ELR (cell line): ENCODE measurements at regions not wholly inside any gene's neighbourhood (a gene's known extent, or its start where the extent isn't known, plus 50 kb on each side); places are given as distances from the start of the nearest gene placed in this dataset.
"Not testable (repeated sequence)": the region's sequence is repeated elsewhere in the genome, so short reads cannot be mapped to it uniquely, and the experiment has no call there.

Source experiments
- DNase-seq: peaks from one replicate; pipeline ENCODE4 v3.0.0-alpha.2; 2015; ENCODE audit warnings: low read depth

GRCh38 chr9:102174202-102174601 lies 435.8 kb upstream of the GRIN3A start:
- DNase-seq = not testable (repeated sequence)

DNA sequence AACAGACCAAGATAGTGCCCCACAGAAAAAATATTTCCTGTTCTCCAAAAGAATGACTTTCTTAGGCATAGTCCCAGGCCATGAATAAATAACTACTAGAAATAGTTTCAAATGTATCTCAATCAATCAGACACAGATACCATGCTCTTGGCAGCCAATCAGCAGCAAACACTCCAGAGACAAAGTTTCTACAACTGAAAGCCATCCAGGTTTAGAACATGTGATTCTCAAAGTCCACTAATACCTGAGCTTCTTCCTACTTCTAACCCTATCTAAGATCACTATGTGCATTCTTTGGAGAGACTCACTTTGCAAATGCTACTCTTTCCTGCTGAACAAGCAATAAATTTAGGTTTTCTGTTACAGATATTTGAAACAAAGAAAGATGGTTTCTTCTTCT lies 425.8 kb upstream of the GRIN3A start:
- no peak for DNase-seq

DNA sequence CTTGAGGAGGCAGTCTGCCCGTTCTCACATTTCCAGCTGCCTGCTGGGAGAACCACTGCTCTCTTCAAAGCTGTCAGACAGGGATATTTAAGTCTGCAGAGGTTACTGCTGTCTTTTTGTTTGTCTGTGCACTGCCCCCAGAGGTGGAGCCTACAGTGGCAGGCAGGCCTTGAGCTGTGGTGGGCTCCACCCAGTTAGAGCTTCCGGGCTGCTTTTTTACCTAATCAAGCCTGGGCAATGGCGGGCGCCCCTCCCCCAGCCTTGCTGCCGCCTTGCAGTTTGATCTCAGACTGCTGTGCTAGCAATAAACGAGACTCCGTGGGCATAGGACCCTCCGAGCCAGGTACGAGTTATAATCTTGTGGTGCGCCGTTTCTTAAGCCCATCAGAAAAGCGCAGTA lies 414.6 kb upstream of the GRIN3A start:
- DNase-seq = not testable (repeated sequence)

DNA sequence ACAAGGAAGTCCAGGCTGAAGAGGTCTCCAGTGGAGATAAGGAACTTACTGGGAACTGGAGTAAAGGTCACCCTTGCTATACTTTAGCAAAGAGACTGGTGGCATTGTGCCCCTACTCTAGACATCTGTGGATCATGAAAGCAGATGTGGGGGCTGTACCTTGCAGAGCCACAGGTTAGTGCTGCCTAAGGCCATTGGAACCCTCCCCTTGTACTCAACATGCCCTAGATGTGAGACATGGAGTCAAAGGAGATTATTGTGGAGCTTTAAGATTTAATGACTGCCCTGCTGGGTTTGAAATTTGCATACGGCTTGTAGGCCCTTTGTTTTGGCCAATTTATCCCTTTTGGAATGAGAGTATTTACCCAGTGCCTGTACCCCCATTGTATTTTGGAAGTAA lies 397.3 kb upstream of the GRIN3A start:
- DNase-seq = no peak

DNA sequence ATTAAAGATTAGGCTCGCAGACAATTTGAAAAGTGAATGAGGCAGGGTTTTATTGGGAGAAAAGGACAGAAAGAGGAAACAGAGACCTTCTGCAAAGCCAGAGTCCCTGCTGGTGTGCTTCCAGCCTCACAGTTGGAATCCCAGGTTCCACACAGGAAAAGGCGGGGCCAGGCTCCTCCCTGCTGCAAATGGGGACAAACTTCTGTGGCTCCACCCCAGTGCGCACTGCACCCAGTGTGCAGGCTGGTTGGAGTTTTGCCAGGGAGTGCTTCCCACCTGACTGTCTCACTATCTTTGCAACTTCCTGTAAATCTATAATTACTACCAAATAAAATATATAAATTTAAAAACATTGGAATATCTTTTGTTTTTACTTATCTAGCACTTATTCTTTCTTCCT lies 386.0 kb upstream of the GRIN3A start:
- no peak for DNase-seq

- DNase-seq = no peak
These were observed 376.1 kb upstream of the GRIN3A start for GRCh38 chr9:102114557-102114956.

GRCh38 chr9:102113191-102113590 lies 374.7 kb upstream of the GRIN3A start:
- DNase-seq = peak; percentile 46

GRCh38 chr9:102106439-102106838 lies 368.0 kb upstream of the GRIN3A start:
- DNase-seq = no peak

DNA sequence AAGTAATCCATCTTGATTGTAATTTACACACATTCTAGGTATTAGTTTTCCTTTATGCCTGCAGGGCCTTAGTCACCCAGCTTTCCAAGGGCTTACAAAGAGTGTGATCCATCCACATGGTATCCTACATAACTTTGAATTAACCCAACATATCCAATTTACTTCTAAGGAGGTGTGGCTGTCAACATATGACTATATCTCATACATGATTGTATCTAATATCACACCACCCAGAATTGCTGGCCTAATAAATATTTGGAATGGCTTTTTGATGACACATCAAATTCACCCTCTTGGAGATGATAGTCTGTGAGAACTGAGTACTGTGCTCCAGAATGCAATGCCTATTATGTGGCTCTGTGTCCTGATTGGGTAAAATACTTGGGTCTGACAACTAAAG lies 363.3 kb upstream of the GRIN3A start:
- peak; percentile 35 for DNase-seq

GRCh38 chr9:102087141-102087540 lies 348.7 kb upstream of the GRIN3A start:
- no peak for DNase-seq

- no peak for DNase-seq
These were observed 347.1 kb upstream of the GRIN3A start for GRCh38 chr9:102085548-102085947.

GRCh38 chr9:102072059-102072764 lies 333.8 kb upstream of the GRIN3A start:
- DNase-seq = no peak

- peak; percentile 10 for DNase-seq
These were observed 331.5 kb upstream of the GRIN3A start for GRCh38 chr9:102069969-102070368.

GRCh38 chr9:102054811-102055210 lies 316.4 kb upstream of the GRIN3A start:
- no peak for DNase-seq

DNA sequence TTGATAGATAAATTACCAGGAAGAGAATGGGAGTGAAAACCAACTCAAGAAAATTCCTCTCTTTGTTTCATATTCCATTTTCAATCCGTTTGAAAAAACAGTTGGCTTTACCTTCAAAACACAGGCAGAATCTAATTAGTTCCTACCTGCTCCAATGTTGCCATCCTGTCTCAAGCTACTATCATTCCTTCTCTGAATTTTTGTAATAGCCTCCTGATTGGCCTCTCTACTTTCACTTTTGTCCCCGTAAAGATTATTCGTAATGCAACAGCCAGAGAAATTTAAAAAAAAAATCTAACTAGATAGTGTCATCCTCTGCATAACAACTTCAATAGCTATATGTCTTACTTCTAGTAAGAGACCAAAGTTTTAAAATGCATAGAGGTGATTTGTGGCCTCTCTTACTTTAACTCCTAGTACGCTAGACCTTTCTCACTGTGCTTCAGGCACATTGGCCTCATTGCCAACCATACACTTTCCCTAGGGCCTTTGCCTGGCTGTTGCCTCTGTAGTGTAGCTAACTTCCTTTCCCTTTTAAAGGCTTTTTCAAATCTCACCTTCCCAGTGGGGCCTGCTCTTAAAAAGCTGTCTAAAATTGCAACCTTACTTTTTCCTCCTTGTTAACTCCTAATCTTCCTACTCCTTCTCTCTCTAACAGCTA lies 311.3 kb upstream of the GRIN3A start:
- DNase-seq = peak; percentile 26

DNA sequence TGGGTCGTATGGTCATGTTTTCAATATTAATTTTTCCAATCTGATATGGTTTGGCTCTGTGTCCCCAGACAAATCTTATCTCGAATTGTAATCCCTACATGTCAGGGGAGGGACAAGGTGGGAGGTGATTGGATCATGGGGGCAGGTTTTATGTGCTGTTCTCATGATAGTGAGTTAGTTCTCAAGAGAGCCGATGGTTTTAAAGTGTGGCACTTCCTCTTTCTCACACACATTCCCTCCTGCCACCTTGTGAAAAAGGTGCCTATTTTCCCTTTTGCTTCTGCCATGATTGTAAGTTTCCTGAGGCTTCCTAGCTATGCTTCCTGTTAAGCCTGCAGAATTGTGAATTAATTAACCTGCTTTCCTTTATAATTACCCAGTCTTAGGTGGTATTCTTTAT lies 309.1 kb upstream of the GRIN3A start:
- DNase-seq = no peak

DNA sequence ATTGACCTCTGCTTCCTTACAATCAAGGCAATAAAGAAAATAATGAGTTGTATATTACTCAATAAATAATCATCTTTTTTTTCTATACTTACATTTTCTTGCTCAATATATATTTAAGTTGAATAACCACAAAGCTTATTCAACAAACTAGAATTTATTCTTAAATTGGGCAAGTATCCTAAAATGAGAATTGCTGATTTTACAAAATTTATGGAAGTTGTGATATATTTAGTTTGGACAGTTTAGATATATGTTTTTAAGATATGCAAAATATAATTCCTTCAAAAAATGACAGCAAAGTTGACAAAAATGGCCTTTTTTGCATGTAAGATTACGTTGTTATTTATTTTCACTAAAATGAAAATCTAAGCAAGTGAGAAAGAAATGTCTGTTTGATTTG lies 305.7 kb upstream of the GRIN3A start:
- no peak for DNase-seq

DNA sequence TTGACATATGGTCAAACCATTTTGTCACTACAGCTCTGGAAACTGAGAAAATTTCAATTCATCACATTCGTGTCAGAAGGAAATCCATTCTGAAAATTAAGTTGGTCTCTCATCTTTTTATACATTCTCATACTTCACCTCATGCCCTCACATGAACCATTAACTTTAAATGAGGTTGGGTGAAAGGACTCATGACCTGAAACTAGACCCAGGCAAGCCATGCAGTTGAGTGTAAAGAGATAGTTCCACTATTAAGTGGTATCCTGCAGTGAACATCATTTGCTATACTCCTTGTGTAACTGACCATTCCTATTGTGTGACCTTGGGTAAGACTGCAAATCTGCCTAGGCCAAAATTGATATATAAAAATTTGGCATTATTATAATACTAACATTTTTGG lies 299.6 kb upstream of the GRIN3A start:
- no peak for DNase-seq

DNA sequence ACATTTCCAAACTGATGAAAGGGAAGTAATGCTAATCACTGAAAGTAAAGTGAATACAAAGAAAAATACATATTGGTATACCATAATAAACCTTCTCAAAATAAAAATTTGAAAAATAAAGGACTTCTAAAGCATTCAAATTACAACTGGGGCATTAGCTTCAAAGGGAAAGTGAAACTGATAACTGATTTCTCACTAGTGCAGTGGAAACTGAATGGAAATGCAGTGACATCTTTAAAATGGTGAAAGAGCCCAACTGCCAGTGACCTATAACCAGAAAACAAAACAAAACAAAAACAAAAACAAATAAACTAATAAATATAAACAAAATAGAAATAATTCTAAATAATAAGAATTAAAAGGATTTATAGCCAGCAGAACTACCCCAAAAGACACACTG lies 297.5 kb upstream of the GRIN3A start:
- DNase-seq = peak; percentile 6

- peak; percentile 26 for DNase-seq
These were observed 294.2 kb upstream of the GRIN3A start for GRCh38 chr9:102032614-102033013.

- DNase-seq = no peak
These were observed 262.5 kb upstream of the GRIN3A start for GRCh38 chr9:102000956-102001355.

- DNase-seq = no peak
These were observed 261.0 kb upstream of the GRIN3A start for GRCh38 chr9:101999441-101999840.

DNA sequence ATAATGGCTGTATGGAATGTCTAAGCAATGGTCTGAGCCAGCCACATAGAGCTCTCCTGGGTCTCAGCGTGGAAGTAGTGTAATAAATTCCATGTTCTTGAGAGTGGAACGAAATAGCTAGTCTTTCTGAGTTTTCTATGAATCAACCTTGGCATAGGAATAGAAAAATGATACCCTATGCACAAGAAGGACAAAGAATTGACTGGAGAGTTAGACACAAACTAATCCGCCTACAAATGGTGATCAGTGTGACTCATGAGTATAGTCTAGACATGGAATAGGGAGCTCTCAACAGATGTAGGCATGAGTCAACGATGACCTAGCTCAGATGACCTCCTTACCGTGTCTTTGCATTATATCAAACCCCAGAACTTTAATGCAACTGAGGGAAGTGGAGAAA lies 256.8 kb upstream of the GRIN3A start:
- DNase-seq = peak; percentile 64

DNA sequence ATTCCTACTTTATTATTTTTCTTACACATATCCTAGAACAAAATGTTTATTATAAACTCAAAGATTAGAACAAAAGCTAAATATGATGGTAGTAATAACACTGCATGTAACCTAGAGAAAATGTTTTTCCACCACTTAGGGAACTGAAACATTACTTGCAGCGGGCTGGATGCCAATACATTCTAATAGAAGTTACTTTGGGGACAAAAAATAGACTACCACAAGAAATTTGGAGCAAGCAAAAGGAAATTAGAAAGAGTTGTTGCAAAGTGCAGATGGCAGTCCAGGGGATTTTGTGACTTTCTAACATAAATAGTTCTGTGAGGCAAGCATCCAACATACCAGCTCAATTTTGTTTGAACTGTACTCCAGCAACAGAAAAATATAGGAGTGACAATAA lies 255.3 kb upstream of the GRIN3A start:
- no peak for DNase-seq
